ENCODE measurements at regions not wholly inside any gene's neighbourhood (a gene's known extent, or its start where the extent isn't known, plus 50 kb on each side); places are given as distances from the start of the nearest gene placed in this dataset.
"Not testable (repeated sequence)": the region's sequence is repeated elsewhere in the genome, so short reads cannot be mapped to it uniquely, and the experiment has no call there.

- no peak for DNase-seq (ENCODE audit: low spot score)
These were observed 154.7 kb downstream of the SHANK2 start for GRCh38 chr11:71097506-71098240.

DNA sequence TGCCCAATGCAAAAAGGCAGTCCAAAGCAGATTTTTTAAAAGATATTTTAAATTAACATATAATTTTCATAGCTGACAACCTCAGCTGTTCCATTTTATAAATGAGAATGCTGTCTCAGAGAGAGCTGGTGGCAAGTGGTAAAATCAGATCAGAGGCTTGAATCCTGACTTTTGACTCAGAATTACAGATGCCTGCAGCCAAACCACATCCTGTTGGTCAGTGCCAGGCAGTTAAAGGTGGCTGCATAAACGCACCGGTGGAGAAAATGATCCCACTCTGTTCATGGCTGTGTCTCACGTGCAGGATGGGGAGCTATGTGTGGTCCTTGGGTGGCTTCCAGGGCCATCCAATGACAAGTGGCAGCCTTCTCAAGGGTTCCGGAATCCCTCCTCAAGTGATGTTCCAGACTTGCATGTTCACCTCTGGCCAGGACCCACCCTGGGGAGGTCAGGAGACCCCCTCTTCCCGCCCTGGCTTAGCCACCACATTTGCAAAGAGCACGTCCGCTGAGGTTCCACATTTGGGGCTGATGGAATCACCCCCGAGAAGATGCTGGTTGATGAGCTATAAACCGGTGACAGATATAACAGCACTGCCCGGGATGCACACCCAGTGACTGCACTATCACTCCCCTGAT is 155.5 kb downstream of the SHANK2 start:
- no peak for DNase-seq (ENCODE audit: low spot score)

- no peak for DNase-seq (ENCODE audit: low spot score)
These were observed 157.0 kb downstream of the SHANK2 start for GRCh38 chr11:71095294-71095850.

- no peak for DNase-seq (ENCODE audit: low spot score)
These were observed 157.9 kb downstream of the SHANK2 start for GRCh38 chr11:71094296-71095077.

DNA sequence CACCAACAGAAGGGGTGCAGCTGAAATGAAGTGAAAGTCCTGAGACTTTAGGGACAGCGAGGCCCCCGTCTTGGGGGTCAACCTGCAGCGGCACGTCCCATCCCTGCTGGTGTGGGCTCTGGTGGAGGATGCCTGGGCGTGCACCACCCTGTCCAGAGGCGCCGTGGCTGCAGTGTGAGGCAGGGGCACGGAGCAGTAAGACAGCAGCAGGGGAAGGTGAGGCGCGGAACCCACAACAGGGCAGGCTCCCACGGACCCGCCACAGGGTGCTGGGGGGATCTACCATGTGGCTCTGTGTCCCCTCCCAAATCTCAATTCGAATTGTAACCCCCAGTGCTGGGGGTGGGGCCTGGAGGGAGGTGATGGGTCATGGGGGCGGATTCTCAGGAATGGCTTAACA is 158.6 kb downstream of the SHANK2 start:
- no peak for DNase-seq (ENCODE audit: low spot score)

DNA sequence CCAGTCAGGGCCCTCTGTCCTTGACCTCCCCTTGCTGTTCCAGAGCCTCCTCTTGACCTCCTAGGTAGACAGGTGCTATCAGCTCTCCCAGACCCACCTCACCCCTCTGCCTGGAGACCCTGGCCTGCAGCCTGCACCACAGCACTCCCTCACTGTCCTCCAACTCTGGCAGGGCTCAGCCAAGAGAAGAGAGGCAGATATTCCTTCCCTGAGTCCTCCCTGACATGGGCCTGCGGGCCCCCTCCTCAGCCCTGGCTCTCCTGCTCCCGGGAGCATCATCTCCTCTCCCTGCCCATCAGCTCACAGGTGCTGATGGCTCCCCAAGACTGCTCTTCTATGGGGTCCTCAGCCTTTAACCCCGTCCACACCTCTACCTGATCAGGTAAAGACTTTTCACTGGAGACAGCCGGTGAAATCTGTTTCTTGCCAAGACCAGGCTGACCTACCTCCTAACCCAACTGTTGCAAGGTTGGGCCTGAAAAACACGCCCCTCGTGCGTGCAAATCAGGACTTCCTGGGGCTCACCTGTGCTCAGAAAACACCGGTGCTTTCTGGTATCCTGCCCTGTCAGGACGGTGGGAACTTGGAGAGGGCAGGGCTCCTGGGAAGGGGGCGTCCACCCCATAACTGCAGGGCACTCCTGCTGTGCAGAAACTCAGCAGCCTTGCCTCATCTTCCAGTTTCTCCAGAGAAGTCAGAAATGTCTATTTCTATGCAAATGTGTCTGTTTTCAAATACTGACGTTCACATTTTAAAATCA is 160.7 kb downstream of the SHANK2 start:
- no peak for DNase-seq (ENCODE audit: low spot score)

DNA sequence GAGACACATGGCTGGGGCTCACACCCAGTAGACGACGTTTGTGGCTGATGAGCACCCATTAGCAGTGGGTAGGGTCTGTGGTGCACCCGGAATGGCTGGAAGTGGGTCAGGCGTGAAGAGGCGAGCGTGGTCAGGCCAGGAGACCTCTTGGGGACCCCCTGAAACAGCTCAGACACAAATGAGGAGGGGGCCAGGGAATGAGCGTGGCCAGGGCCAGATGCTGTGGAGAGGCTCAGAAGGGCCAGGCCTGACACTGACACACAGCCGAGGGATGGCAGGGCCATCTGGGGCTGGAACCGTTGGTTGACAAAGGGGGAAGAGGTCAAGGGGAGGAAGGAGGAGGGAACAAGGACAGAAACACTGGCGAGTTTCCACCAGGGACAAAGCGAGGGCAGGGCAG is 162.8 kb downstream of the SHANK2 start:
- no peak for DNase-seq (ENCODE audit: low spot score)

- not testable (repeated sequence) for DNase-seq (ENCODE audit: low spot score)
These were observed 163.8 kb downstream of the SHANK2 start for GRCh38 chr11:71088314-71089215.

- peak; percentile 30 for DNase-seq (ENCODE audit: low spot score)
These were observed 165.6 kb downstream of the SHANK2 start for GRCh38 chr11:71086687-71087258.

DNA sequence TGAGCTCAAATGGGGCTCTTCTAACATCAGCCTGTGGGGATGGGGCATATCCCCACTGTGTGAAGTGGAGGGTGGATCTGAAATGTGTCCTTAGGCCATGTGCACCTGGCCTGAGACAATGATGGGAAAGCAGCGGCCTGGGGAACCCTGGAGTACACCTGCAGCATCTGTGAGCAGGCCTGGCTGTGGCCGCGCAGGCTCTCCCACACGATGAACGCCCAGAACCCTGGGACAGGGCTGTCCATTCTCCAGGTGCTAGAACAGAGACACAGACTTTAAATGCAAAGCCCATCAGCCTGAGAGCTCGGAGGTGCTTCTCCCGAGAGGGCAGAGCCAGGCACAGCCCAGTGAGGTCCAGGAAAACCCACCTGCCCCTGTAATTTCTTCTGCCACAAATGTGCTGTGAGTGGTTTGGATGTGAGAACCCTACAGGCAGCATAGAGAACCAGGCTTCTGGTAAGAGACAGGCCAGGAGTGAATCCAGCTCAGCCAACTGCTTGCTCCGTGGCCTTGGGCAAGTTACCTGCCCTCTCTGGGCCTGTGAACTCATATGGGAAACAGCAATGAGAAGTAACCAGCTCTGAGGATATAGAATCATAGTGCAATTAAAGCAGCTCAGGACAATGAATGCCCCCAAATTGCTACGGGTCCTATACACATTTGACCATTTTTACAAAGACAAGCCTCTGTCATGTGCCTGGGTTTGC is 167.9 kb downstream of the SHANK2 start:
- DNase-seq (ENCODE audit: low spot score): no peak

GRCh38 chr11:71083105-71083504 is 169.3 kb downstream of the SHANK2 start:
- DNase-seq (ENCODE audit: low spot score): no peak

DNA sequence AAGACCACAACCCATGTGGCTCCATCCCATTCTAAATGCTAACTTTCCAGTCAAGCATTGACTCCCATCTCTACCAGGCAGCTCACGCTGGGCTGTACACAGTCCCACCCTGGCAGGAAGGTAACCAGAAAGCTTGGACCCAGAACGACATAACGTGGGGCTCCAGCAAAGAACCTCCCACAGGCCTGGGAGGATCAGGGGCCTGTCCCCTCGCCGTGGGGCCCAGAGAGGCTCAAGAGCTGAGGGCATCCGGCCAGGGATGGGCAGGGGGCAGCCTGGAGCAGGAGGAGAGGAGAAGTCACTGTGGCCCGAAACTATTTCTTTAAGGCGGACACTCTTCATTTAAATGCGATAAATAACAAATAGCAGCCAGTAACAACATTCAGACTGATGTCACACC is 169.9 kb downstream of the SHANK2 start:
- DNase-seq (ENCODE audit: low spot score): no peak

GRCh38 chr11:71081704-71082230 is 170.6 kb downstream of the SHANK2 start:
- no peak for DNase-seq (ENCODE audit: low spot score)

DNA sequence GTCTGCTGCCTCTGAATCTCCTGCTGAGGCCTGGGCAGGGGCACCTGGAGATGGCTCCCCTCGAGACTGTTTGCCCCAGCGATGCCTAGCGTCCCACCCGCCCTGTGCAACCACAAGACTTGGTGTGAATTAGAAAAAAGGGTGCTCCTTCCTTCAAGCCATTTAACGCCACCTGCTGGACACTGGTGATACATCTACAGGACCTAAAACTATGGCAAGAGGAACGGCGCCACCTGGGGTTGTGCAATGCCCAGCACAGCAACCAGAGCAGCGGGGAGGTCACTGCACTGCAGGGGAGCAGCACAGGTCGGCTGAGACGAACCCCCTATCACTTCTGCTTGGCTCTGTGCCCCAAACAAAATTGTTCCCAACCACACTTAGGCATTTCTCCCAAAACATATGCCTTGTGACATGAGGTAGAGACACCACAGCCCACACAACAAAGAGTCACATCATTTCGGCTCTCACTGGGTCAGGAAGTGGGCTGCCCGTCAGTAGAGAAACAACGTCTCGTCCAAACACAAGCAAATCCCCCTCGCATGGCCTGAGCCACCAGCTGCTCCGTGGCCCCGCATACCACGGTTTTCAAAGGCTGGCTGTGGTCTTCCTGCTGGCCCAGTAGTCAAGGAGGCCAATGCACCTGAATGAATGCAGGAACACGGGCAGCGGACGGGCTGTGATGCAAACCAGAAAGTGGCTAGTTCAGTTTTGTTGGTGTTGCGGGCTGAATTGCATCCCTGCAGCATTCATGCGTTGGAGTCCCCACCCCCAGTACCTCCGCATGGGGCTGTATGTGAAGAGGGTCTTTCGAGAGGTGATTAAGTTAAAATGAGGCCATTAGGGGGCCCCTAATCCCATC is 171.9 kb downstream of the SHANK2 start:
- DNase-seq (ENCODE audit: low spot score): peak; percentile 72

DNA sequence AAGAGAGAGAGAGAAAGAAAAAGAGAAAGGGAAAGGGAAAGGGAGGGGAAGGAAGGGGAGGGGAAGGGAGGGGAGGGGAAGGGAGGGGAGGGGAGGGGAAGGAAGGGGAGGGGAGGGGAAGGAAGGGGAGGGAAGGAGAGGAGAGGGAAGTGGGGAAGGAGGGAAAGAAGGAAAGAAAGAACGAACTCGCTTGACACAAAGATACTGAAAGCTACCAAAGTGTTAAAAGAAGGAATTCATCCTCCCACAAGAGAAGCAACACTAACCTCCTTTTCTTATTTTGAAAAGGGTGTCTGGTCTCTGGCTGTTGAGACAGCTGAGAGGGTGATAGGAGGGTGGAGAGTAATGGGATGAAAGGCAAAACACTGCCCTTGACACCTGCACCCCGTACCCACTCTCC is 172.6 kb downstream of the SHANK2 start:
- no peak for DNase-seq (ENCODE audit: low spot score)

DNA sequence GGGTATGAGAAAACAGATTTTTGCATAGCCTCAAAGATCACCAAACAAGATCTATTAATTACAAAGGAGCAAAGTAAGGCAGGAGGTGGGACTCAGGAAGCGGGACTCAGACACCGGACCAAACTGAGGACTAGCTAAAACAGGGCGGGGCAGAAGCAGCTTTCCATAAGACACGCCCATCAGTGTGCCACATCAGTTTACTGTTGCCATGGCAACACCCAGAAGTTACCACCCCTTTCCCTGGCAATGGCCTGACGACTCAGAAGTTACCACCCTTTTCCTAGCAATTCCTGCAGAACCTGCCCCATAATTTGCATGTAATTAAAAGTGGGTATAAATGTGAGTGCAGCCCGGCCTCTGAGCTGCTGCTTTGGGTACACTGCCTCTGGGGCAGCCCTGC is 173.9 kb downstream of the SHANK2 start:
- DNase-seq (ENCODE audit: low spot score): no peak

GRCh38 chr11:71076525-71077304 is 175.7 kb downstream of the SHANK2 start:
- DNase-seq (ENCODE audit: low spot score): no peak

GRCh38 chr11:71075871-71076420 is 176.4 kb downstream of the SHANK2 start:
- DNase-seq (ENCODE audit: low spot score): no peak
